C4-2B (cell line): ENCODE measurements at regions not wholly inside any gene's neighbourhood (a gene's known extent, or its start where the extent isn't known, plus 50 kb on each side); places are given as distances from the start of the nearest gene placed in this dataset.

Source experiments
- CTCF ChIP-seq: fragments of 450-650 bp; conservative IDR thresholded peaks from 2 replicates; pipeline ENCODE4 v1.5.1; 2017; ENCODE audit warnings: mild to moderate bottlenecking
- ZFX ChIP-seq: fragments of 450-650 bp; IDR thresholded peaks from 2 replicates; pipeline ENCODE4 v1.6.1; 2017

GRCh38 chr12:42786400-42787148, 197.0 kb upstream of the PRICKLE1 start:
- TF ChIP-seq CTCF (no peak), ZFX (no peak)
